Fibroblast of the conjunctiva (primary cell): ENCODE measurements at regions not wholly inside any gene's neighbourhood (a gene's known extent, or its start where the extent isn't known, plus 50 kb on each side); places are given as distances from the start of the nearest gene placed in this dataset.
"Not testable (repeated sequence)": the region's sequence is repeated elsewhere in the genome, so short reads cannot be mapped to it uniquely, and the experiment has no call there.

Experiments
- DNase-seq: peaks from one replicate; pipeline ENCODE4 v3.0.0-alpha.2; 2010; ENCODE audit warnings: low read depth

GRCh38 chr5:155772009-155772662 lies 554.8 kb upstream of the SGCD start:
- DNase-seq = no peak

- no peak for DNase-seq
Observed at GRCh38 chr5:155773680-155774079, 553.3 kb upstream of the SGCD start.

- no peak for DNase-seq
Observed at GRCh38 chr5:155780260-155780659, 546.7 kb upstream of the SGCD start.

GRCh38 chr5:155783246-155783645 lies 543.7 kb upstream of the SGCD start:
- no peak for DNase-seq

DNA sequence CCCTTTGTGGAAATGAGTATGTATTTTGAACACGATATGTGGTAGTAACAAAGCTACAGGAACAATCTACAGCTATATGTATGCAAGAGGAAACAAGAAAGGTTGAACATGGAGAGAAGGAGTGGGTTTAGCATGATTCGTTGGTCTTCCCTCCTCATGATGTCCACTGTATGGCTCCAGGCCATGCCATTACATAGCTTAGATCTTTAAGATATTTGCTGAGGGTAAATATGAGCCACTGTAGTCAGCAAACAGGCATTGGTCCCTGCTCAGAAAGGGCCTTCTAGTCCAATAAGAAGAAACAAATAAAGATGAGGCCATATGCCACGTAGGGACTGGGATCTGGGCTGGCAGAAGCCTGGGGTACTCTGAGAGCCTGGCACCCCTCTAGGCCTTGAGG lies 543.2 kb upstream of the SGCD start:
- no peak for DNase-seq

GRCh38 chr5:155786108-155786507 lies 540.9 kb upstream of the SGCD start:
- DNase-seq = no peak

DNA sequence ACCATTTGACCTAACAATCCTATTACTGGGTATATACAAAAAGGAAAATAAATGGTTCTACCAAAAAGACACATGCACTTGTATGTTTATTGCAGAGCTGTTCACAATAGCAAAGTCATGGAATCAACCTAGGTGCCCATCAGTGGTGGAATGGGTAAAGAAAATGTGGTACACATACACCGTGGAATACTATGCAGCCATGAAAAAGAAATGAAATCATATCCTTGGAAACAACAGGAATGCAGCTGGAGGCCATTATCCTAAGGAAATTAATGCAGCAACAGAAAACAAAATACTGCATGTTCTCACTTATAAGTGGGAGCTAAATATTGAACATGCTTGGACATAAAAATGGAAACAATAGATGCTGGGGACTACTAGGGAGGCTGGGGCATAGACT lies 534.1 kb upstream of the SGCD start:
- DNase-seq = no peak

DNA sequence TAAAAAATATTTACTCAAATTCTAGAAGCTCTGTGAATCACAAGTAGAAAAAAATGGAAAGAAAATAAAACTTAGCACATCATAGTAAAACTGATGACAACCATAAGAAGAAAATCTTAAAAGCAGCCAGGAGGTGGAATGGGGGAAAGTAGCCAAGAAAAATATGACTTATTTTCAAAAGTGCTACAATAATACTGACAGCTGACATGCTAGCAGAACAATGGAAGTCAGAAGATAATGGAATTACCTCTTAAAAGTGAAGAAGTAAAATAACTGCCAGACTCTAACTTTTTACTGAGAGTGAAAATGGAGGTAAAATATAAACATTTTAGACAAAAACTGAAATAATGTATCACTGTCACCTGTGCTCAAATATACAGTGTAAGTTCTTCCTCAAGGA lies 532.2 kb upstream of the SGCD start:
- no peak for DNase-seq

DNA sequence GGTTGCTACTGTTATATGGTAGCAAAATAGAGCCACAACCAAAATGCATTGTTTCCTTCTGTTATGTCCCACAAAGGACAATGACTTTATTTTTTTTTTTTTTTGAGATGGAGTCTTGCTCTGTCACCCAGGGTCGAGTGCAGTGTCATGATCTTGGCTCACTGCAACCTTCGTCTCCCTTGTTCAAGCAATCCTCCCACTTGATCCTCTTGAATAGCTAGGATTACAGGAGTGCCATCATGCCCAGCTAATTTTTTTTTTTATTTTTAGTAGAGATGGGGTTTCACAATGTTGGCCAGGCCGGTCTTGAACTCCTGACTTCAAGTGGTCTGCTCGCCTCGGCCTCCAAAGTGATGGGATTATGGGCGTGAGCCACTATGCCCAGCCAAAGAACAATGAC lies 527.7 kb upstream of the SGCD start:
- no peak for DNase-seq

- DNase-seq = no peak
Observed at GRCh38 chr5:155807884-155808576, 518.9 kb upstream of the SGCD start.

DNA sequence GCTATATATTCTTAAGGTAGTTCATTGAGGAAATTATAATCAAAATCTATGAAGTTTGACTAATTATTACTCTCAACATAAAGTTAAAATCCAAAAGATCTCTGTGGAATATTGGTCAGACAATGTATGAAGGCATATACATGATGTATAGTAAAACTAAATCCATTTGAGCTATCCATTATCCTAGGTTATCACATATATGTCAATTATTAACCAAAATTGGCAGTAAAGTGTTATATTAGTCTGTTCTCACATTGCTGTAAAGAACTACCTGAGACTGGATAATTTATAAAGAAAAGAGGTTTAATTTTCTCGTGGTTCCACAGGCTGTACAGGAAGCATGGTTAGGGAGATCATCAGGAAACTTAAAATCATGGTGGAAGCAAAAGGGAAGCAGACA lies 511.7 kb upstream of the SGCD start:
- no peak for DNase-seq

GRCh38 chr5:155822177-155822576 lies 504.8 kb upstream of the SGCD start:
- no peak for DNase-seq

GRCh38 chr5:155826611-155827507 lies 500.1 kb upstream of the SGCD start:
- DNase-seq = no peak

DNA sequence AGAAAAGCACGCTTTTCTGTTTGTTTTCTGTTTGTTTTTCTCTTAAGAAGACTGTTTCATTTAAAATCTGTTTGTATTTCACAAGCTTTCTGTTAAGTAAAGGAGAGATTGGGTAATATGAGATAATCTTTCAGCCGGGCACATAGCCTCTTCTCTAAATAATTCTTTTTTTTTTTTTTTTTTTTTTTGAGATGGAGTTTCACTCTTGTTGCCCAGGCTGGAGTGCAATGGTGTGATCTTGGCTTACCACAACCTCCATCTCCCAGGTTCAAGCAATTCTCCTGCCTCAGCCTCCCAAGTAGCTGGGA lies 499.5 kb upstream of the SGCD start:
- not testable (repeated sequence) for DNase-seq

DNA sequence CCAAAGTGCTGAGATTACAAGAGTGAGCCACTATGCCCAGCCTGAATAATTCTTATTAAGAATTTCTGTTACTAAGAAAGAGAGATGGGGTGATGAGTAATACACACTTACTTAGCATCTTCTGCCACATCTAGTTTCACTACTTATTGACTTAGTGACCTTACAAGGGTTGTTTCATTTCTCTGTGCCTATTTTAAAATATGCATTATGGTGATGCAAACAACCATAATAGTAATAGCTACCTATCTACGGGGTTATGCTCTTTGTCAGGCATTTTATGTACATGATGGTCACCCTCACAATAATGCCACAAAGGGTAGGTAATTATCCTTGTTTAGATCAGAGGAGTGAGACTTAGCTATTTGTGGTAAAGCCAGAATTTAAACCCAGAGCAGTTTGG lies 499.0 kb upstream of the SGCD start:
- DNase-seq = no peak

DNA sequence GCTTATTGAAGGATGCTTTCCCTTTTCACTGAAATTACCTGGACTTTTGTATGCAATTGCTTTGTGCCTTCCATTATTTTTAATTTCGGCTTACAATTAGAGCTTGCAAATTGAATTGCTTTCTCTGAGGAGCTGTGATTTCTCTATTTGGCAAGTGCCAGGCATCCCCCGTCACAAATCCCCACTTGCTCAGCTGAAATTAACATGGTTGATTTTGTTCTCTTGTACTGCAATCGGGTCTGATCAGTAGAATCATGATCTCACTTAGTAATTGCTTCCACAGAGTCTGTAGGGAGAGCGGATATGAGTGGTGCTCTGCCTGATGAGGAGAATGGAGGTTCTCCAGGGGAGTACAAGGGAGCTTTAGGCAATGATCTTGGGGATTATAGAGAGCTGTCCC lies 495.5 kb upstream of the SGCD start:
- DNase-seq = no peak

DNA sequence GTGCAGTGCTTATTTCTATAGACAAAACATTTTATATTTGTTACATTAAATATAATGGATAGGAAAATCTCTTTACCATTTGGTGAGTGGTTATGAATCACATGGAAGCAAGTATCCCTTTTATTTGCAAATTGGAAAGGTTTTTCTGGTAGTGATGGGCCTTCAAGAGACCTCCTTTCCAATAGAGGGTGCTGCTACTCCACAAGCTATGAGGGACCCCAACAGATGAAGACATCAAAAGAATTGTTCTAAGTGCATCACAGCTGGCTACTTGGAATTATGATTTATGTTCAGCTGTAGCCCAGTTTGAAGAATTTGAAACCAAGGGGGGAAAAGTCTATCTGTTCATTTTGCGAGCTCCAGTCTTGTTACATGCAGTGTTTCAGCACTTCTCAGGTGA lies 493.7 kb upstream of the SGCD start:
- no peak for DNase-seq

DNA sequence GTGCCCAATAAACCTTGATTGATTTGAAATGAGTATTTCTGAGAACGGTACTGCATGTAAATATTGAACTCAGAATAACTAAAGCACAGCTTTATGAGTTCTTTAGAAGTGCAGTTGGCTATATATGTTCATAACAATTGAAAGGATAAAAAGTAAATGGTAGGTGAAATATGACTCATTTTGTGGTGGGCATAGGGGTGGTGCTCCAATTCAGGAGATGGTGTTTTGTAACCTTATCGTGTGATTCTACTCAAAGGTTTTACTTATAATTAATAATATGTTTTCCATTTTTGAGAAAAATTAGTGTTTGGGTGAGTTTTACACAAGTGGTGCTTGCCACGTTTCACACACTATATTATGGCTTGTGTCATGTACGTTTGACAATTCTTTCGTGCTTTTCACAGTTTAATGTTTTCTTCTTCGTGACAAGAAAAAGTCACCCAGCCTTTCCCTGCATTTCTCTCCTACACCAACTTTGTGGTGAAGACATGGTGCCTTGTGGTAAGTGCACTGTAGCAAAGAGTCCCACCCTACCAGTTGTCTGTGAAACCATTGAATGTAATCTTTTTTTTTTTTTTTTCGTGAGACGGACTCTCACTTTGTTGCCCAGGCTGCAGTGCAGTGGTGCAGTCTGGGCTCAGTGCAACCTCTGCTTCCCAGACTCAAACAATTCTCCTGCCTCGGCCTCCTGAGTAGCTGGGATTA lies 492.5 kb upstream of the SGCD start:
- DNase-seq = no peak

GRCh38 chr5:155836089-155836803 lies 490.7 kb upstream of the SGCD start:
- DNase-seq = no peak

- DNase-seq = no peak
Observed at GRCh38 chr5:155838394-155838793, 488.6 kb upstream of the SGCD start.

- no peak for DNase-seq
Observed at GRCh38 chr5:155839251-155840037, 487.5 kb upstream of the SGCD start.
